ENCODE measurements at regions not wholly inside any gene's neighbourhood (a gene's known extent, or its start where the extent isn't known, plus 50 kb on each side); places are given as distances from the start of the nearest gene placed in this dataset.

DNA sequence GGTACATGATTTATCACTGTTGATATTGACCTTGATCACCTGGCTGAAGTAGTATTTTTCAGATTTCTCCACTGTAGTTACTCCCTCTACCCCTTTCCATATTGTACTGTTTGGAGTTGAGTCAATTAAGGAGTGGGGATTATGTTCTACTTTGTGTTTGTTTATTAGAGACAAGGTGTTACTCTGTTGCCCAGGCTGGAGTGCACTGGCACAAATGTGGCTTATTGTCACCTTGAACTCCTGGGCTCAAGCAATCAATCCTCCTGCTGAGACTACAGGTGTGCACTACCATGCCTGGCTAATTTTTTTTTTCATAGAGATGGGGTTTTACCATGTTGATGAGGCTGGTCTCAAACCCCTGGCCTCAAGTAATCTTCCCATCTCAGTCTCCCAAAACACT, 85.3 kb upstream of the CCDC90B start:
- FAIRE-seq (no peak), DNase-seq (no peak)
- Histone ChIP-seq H3K4me1 (ENCODE audit: control insufficient read depth in 2 of 3, insufficient read depth in 2 of 3, low read depth in 1 of 3, low read length in 3 of 3) (no peaks in the 10 kb centered on the region), H3K4me3 (ENCODE audit: low read length in 3 of 3) (no peak overlapping the region), H3K9me3 (ENCODE audit: control insufficient read depth in 2 of 3, insufficient read depth in 1 of 3, low read length in 3 of 3) (peaks cover 0 to 18% (median 4%) of the 10 kb centered on the region in 3 donors), H3K36me3 (ENCODE audit: control insufficient read depth in 2 of 3, insufficient read depth in 3 of 3, low read length in 3 of 3) (no peaks in the 10 kb centered on the region), H3K9ac (ENCODE audit: low read length in 3 of 3) (no peak overlapping the region), H3K27me3 (ENCODE audit: control insufficient read depth, insufficient read depth, low read length) (no peaks in the 10 kb centered on the region), H3K27ac (ENCODE audit: low read depth in 2 of 2, low read length in 2 of 2) (no peak overlapping the region)
- intact Hi-C loops (cut with DNase I), result no loop called here
- TF ChIP-seq, protein P1, sequence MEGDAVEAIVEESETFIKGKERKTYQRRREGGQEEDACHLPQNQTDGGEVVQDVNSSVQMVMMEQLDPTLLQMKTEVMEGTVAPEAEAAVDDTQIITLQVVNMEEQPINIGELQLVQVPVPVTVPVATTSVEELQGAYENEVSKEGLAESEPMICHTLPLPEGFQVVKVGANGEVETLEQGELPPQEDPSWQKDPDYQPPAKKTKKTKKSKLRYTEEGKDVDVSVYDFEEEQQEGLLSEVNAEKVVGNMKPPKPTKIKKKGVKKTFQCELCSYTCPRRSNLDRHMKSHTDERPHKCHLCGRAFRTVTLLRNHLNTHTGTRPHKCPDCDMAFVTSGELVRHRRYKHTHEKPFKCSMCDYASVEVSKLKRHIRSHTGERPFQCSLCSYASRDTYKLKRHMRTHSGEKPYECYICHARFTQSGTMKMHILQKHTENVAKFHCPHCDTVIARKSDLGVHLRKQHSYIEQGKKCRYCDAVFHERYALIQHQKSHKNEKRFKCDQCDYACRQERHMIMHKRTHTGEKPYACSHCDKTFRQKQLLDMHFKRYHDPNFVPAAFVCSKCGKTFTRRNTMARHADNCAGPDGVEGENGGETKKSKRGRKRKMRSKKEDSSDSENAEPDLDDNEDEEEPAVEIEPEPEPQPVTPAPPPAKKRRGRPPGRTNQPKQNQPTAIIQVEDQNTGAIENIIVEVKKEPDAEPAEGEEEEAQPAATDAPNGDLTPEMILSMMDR (IDR thresholded peaks at IDR 0.05; ENCODE audit: borderline replicate concordance, extremely low read depth, insufficient read depth), result no peak

DNA sequence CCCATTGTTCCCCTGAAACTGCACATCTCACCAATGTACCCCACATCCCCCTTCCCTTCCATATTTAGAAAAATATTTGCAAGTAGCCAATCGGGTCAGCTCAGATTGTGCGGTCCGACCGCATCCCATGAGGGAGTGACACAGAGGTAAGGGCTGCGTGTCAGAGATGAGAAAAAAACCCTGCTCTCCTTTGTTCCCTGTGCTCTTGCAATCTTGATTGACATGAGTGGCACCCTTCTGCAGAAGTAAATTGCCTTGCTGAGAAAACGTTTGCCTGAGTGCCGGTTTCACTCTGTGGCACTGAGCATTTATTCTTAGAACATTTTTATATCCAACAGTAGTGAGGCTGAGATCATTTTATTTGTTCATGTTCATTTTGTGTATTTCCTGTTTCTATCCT, 81.6 kb upstream of the CCDC90B start:
- Histone ChIP-seq H3K27ac (ENCODE audit: low read depth in 2 of 2, low read length in 2 of 2) (no peak overlapping the region), H3K4me1 (ENCODE audit: control insufficient read depth in 2 of 3, insufficient read depth in 2 of 3, low read depth in 1 of 3, low read length in 3 of 3) (no peaks in the 10 kb centered on the region), H3K36me3 (ENCODE audit: control insufficient read depth in 2 of 3, insufficient read depth in 3 of 3, low read length in 3 of 3) (no peaks in the 10 kb centered on the region), H3K27me3 (ENCODE audit: control insufficient read depth, insufficient read depth, low read length) (no peaks in the 10 kb centered on the region), H3K9me3 (ENCODE audit: control insufficient read depth in 2 of 3, insufficient read depth in 1 of 3, low read length in 3 of 3) (peaks cover 0 to 18% (median 2%) of the 10 kb centered on the region in 3 donors), H3K9ac (ENCODE audit: low read length in 3 of 3) (no peak overlapping the region), H3K4me3 (ENCODE audit: low read length in 3 of 3) (no peak overlapping the region)
- DNase-seq, result no peak
- TF ChIP-seq, protein P1 (IDR thresholded peaks at IDR 0.05; ENCODE audit: borderline replicate concordance, extremely low read depth, insufficient read depth), result no peak
- FAIRE-seq, result no peak
- intact Hi-C loops (cut with DNase I), result no loop called here

DNA sequence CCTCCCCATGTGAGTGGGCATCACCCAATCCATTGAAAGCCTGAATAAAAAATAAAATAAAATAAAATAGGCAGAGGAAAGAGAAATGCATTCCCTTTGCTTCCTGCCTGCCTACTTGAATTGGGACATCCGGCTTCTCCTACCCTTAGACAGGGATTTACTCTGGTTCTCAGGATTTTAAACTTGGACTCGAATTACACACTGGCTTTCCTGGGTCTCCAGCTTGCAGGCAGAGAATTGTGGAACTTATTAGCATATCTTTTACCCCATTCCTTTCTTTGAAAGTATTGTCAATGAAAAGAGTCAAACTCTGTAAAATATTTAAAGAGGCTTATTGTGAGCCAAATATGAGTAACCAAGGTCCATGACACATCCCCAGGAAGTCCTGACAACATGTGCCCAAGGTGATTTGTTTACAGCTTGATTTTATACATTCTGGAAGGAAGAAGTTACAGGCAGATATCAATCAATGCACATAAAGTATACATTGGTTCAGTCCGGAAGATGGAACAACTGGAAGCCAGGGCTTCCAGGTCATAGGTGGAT, 78.4 kb upstream of the CCDC90B start:
- H3K27ac ChIP-seq (ENCODE audit: low read depth in 2 of 2, low read length in 2 of 2), result no peak overlapping the region
- no peak overlapping the region for H3K9ac ChIP-seq (ENCODE audit: low read length in 3 of 3)
- H3K4me3 ChIP-seq (ENCODE audit: low read length in 3 of 3), result no peak overlapping the region
- H3K9me3 ChIP-seq (ENCODE audit: control insufficient read depth in 2 of 3, insufficient read depth in 1 of 3, low read length in 3 of 3), result peaks cover 0 to 18% (median 2%) of the 10 kb centered on the region in 3 donors
- TF ChIP-seq, protein P1 (IDR thresholded peaks at IDR 0.05; ENCODE audit: borderline replicate concordance, extremely low read depth, insufficient read depth), result no peak
- no peaks in the 10 kb centered on the region for H3K36me3 ChIP-seq (ENCODE audit: control insufficient read depth in 2 of 3, insufficient read depth in 3 of 3, low read length in 3 of 3)
- no peak for DNase-seq
- H3K27me3 ChIP-seq (ENCODE audit: control insufficient read depth, insufficient read depth, low read length), result no peaks in the 10 kb centered on the region
- intact Hi-C loops (cut with DNase I), result no loop called here
- FAIRE-seq, result no peak
- H3K4me1 ChIP-seq (ENCODE audit: control insufficient read depth in 2 of 3, insufficient read depth in 2 of 3, low read depth in 1 of 3, low read length in 3 of 3), result no peaks in the 10 kb centered on the region

DNA sequence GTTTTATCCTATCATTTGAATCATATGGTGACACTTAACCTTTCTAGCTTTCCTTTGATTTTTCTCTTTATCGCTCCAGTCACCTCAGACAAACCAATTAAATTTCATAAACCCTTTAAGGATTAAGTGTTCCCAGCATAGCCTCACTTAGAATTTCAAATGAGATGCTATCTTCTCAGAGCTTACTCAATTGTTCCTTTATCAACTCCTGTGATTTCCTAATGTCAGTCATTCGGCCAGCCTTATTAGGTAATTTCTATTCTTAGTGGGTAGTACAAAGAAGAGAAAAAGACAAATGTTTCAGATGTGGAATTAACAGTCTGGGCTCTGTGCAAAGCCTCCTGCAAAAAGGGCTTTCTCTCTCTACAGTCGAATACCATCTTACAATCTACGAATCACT, 77.1 kb upstream of the CCDC90B start:
- Histone ChIP-seq H3K27ac (ENCODE audit: low read depth in 2 of 2, low read length in 2 of 2) (no peak overlapping the region), H3K4me1 (ENCODE audit: control insufficient read depth in 2 of 3, insufficient read depth in 2 of 3, low read depth in 1 of 3, low read length in 3 of 3) (no peaks in the 10 kb centered on the region), H3K9ac (ENCODE audit: low read length in 3 of 3) (no peak overlapping the region), H3K9me3 (ENCODE audit: control insufficient read depth in 2 of 3, insufficient read depth in 1 of 3, low read length in 3 of 3) (peaks cover 0 to 14% (median 0%) of the 10 kb centered on the region in 3 donors), H3K36me3 (ENCODE audit: control insufficient read depth in 2 of 3, insufficient read depth in 3 of 3, low read length in 3 of 3) (no peaks in the 10 kb centered on the region), H3K27me3 (ENCODE audit: control insufficient read depth, insufficient read depth, low read length) (no peaks in the 10 kb centered on the region), H3K4me3 (ENCODE audit: low read length in 3 of 3) (no peak overlapping the region)
- TF ChIP-seq, protein P1 (IDR thresholded peaks at IDR 0.05; ENCODE audit: borderline replicate concordance, extremely low read depth, insufficient read depth), result no peak
- DNase-seq (no peak), FAIRE-seq (no peak)
- intact Hi-C loops (cut with DNase I), result no loop called here
